ENCODE measurements at regions not wholly inside any gene's neighbourhood (a gene's known extent, or its start where the extent isn't known, plus 50 kb on each side); places are given as distances from the start of the nearest gene placed in this dataset.

GRCh38 chr1:209433649-209434031 lies 149.9 kb upstream of the CAMK1G start:
- DNase-seq (ENCODE audit: low read depth in 1 of 2, low spot score in 1 of 2) = no peak

- DNase-seq (ENCODE audit: low read depth in 1 of 2, low spot score in 1 of 2) = no peak
Measured at GRCh38 chr1:209434066-209434465, 149.4 kb upstream of the CAMK1G start.

GRCh38 chr1:209434631-209435217 lies 148.8 kb upstream of the CAMK1G start:
- DNase-seq (ENCODE audit: low read depth in 1 of 2, low spot score in 1 of 2) = no peak

- DNase-seq (ENCODE audit: low read depth in 1 of 2, low spot score in 1 of 2) = peak in 1 of 2 donors; percentile 8
Measured at GRCh38 chr1:209435654-209436566, 147.6 kb upstream of the CAMK1G start.

GRCh38 chr1:209439828-209440227 lies 143.7 kb upstream of the CAMK1G start:
- DNase-seq (ENCODE audit: low read depth in 1 of 2, low spot score in 1 of 2) = no peak

- DNase-seq (ENCODE audit: low read depth in 1 of 2, low spot score in 1 of 2) = no peak
Measured at GRCh38 chr1:209443361-209443931, 140.1 kb upstream of the CAMK1G start.

- no peak for DNase-seq (ENCODE audit: low read depth in 1 of 2, low spot score in 1 of 2)
Measured at GRCh38 chr1:209443975-209444651, 139.4 kb upstream of the CAMK1G start.

- no peak for DNase-seq (ENCODE audit: low read depth in 1 of 2, low spot score in 1 of 2)
Measured at GRCh38 chr1:209444961-209445360, 138.6 kb upstream of the CAMK1G start.

GRCh38 chr1:209445576-209445975 lies 137.9 kb upstream of the CAMK1G start:
- no peak for DNase-seq (ENCODE audit: low read depth in 1 of 2, low spot score in 1 of 2)

GRCh38 chr1:209446356-209446755 lies 137.2 kb upstream of the CAMK1G start:
- no peak for DNase-seq (ENCODE audit: low read depth in 1 of 2, low spot score in 1 of 2)

- DNase-seq (ENCODE audit: low read depth in 1 of 2, low spot score in 1 of 2) = no peak
Measured at GRCh38 chr1:209454340-209454994, 129.0 kb upstream of the CAMK1G start.

- DNase-seq (ENCODE audit: low read depth in 1 of 2, low spot score in 1 of 2) = no peak
Measured at GRCh38 chr1:209455145-209455544, 128.4 kb upstream of the CAMK1G start.

- DNase-seq (ENCODE audit: low read depth in 1 of 2, low spot score in 1 of 2) = no peak
Measured at GRCh38 chr1:209455661-209456358, 127.7 kb upstream of the CAMK1G start.

GRCh38 chr1:209456878-209457277 lies 126.6 kb upstream of the CAMK1G start:
- no peak for DNase-seq (ENCODE audit: low read depth in 1 of 2, low spot score in 1 of 2)

GRCh38 chr1:209457401-209458125 lies 126.0 kb upstream of the CAMK1G start:
- no peak for DNase-seq (ENCODE audit: low read depth in 1 of 2, low spot score in 1 of 2)

- no peak for DNase-seq (ENCODE audit: low read depth in 1 of 2, low spot score in 1 of 2)
Measured at GRCh38 chr1:209458921-209459320, 124.6 kb upstream of the CAMK1G start.

- no peak for DNase-seq (ENCODE audit: low read depth in 1 of 2, low spot score in 1 of 2)
Measured at GRCh38 chr1:209461168-209461567, 122.3 kb upstream of the CAMK1G start.

GRCh38 chr1:209462433-209462832 lies 121.1 kb upstream of the CAMK1G start:
- DNase-seq (ENCODE audit: low read depth in 1 of 2, low spot score in 1 of 2) = no peak

- DNase-seq (ENCODE audit: low read depth in 1 of 2, low spot score in 1 of 2) = no peak
Measured at GRCh38 chr1:209463441-209463840, 120.1 kb upstream of the CAMK1G start.

GRCh38 chr1:209473025-209473424 lies 110.5 kb upstream of the CAMK1G start:
- no peak for DNase-seq (ENCODE audit: low read depth in 1 of 2, low spot score in 1 of 2)

All from stimulated activated CD4-positive, alpha-beta T cell treated with anti-CD3 and anti-CD28 coated beads, Interleukin-15, amount 100 ng/mL, for 1 hour (primary cell).